ENCODE measurements at regions not wholly inside any gene's neighbourhood (a gene's known extent, or its start where the extent isn't known, plus 50 kb on each side); places are given as distances from the start of the nearest gene placed in this dataset.
"Not testable (repeated sequence)": the region's sequence is repeated elsewhere in the genome, so short reads cannot be mapped to it uniquely, and the experiment has no call there.

- peak overlapping the region; percentile 6 for H2AFZ ChIP-seq
- no peaks in the 10 kb centered on the region for H3K9me2 ChIP-seq (replicated peaks; ENCODE audit: insufficient read depth)
- 65% methylated on average over 3 of the region's 3 CpGs for WGBS (ENCODE audit: low lambda C conversion rate, missing lambda C conversion rate)
- no peaks in the 10 kb centered on the region for H4K20me1 ChIP-seq (ENCODE audit: insufficient read depth, poor library complexity, severe bottlenecking)
- H3K4me1 ChIP-seq (ENCODE audit: insufficient read depth): peaks cover 40% of the 10 kb centered on the region
- H3K27ac ChIP-seq: peak overlapping the region; percentile 73
- H3K4me2 ChIP-seq: peak overlapping the region; percentile 44
- no peaks in the 10 kb centered on the region for H3K27me3 ChIP-seq
- H3K36me3 ChIP-seq (replicated peaks; ENCODE audit: insufficient read depth, low read depth): no peaks in the 10 kb centered on the region
- no peaks in the 10 kb centered on the region for H3K9me3 ChIP-seq (ENCODE audit: low read depth)
- no peak for DNase-seq (ENCODE audit: low spot score)
- H3K4me3 ChIP-seq: no peak overlapping the region
- TF ChIP-seq EZH2 (IDR thresholded peaks at IDR 0.05; ENCODE audit: borderline replicate concordance) (no peak), EZH2phosphoT487 (IDR thresholded peaks at IDR 0.05; ENCODE audit: low read depth, severe bottlenecking, unreplicated experiment) (no peak), CTCF (IDR thresholded peaks at IDR 0.05; ENCODE audit: poor library complexity) (no peak)
- no peaks in the 10 kb centered on the region for H3K79me2 ChIP-seq
Observed at GRCh38 chr3:150324245-150324644, 83.9 kb upstream of the TSC22D2 start.

- Histone ChIP-seq H3K79me2 (no peaks in the 10 kb centered on the region), H3K9me3 (ENCODE audit: low read depth) (no peaks in the 10 kb centered on the region), H3K36me3 (replicated peaks; ENCODE audit: insufficient read depth, low read depth) (no peaks in the 10 kb centered on the region), H3K4me1 (ENCODE audit: insufficient read depth) (peaks cover 40% of the 10 kb centered on the region), H3K27me3 (no peaks in the 10 kb centered on the region), H3K4me3 (no peak overlapping the region), H2AFZ (peak overlapping the region; percentile 6), H3K9me2 (replicated peaks; ENCODE audit: insufficient read depth) (no peaks in the 10 kb centered on the region), H4K20me1 (ENCODE audit: insufficient read depth, poor library complexity, severe bottlenecking) (no peaks in the 10 kb centered on the region), H3K27ac (peak overlapping the region; percentile 73), H3K4me2 (peak overlapping the region; percentile 34)
- 58% methylated on average over 1 of the region's 1 CpG for WGBS (ENCODE audit: low lambda C conversion rate, missing lambda C conversion rate)
- TF ChIP-seq EZH2 (IDR thresholded peaks at IDR 0.05; ENCODE audit: borderline replicate concordance): no peak
- TF ChIP-seq EZH2phosphoT487 (IDR thresholded peaks at IDR 0.05; ENCODE audit: low read depth, severe bottlenecking, unreplicated experiment): no peak
- DNase-seq (ENCODE audit: low spot score): no peak
Observed at GRCh38 chr3:150323770-150324169, 84.3 kb upstream of the TSC22D2 start.

GRCh38 chr3:150323091-150323490 lies 85.0 kb upstream of the TSC22D2 start:
- peaks cover 33% of the 10 kb centered on the region for H3K4me1 ChIP-seq (ENCODE audit: insufficient read depth)
- 94% methylated on average over 6 of the region's 23 CpGs for WGBS (ENCODE audit: low lambda C conversion rate, missing lambda C conversion rate)
- H2AFZ ChIP-seq; H3K9me2 ChIP-seq (replicated peaks; ENCODE audit: insufficient read depth); H4K20me1 ChIP-seq (ENCODE audit: insufficient read depth, poor library complexity, severe bottlenecking); H3K36me3 ChIP-seq (replicated peaks; ENCODE audit: insufficient read depth, low read depth); H3K9me3 ChIP-seq (ENCODE audit: low read depth); H3K79me2 ChIP-seq; H3K27me3 ChIP-seq; H3K4me2 ChIP-seq; H3K27ac ChIP-seq; DNase-seq (ENCODE audit: low spot score); H3K4me3 ChIP-seq: not testable (repeated sequence)

DNA sequence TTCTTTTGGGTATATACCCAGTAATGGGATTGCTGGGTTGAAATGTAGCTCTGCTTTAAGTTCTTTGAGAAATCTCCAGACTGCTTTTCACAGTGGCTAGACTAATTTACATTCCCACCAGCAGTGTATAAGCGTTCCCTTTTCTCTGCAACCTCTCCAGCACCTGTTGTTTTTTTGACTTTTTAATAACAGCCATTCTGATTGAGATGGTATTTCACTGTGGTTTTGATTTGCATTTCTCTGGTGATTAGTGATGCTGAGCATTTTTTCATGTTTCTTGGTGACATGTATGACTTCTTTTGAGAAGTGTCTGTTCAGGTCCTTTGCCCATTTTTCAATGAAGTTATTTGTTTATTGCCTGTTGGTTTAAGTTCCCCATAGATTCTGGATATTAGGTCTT lies 87.1 kb upstream of the TSC22D2 start:
- not testable (repeated sequence) for H3K4me2 ChIP-seq; H3K79me2 ChIP-seq; H4K20me1 ChIP-seq (ENCODE audit: insufficient read depth, poor library complexity, severe bottlenecking); H3K36me3 ChIP-seq (replicated peaks; ENCODE audit: insufficient read depth, low read depth); H3K4me3 ChIP-seq; DNase-seq (ENCODE audit: low spot score); H2AFZ ChIP-seq; H3K9me2 ChIP-seq (replicated peaks; ENCODE audit: insufficient read depth); H3K27ac ChIP-seq; H3K9me3 ChIP-seq (ENCODE audit: low read depth); H3K27me3 ChIP-seq
- peaks cover 29% of the 10 kb centered on the region for H3K4me1 ChIP-seq (ENCODE audit: insufficient read depth)
- 0% methylated on average over 1 of the region's 1 CpG for WGBS (ENCODE audit: low lambda C conversion rate, missing lambda C conversion rate)

DNA sequence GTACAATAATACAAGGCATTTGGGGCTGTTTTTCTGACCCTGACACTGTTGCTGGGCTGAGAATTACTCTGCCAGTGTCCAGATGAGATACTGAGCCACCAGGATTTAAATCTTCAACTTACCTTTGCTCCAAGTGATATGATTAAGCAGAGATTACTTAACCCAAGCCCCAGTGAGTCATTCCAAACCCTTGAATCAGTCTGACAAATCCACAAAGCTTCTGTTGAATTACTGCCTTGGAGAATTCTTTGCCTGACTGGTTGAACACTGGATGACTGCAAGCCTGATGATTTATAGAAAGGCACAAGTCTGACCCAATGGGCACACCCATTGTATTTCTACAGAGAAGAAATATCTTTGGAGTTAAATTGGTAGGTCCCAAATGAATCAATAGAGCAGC lies 88.2 kb upstream of the TSC22D2 start:
- Histone ChIP-seq H3K9me3 (ENCODE audit: low read depth) (no peaks in the 10 kb centered on the region), H3K27ac (peak overlapping the region; percentile 32), H3K4me1 (ENCODE audit: insufficient read depth) (peaks cover 22% of the 10 kb centered on the region), H3K36me3 (replicated peaks; ENCODE audit: insufficient read depth, low read depth) (no peaks in the 10 kb centered on the region), H4K20me1 (ENCODE audit: insufficient read depth, poor library complexity, severe bottlenecking) (no peaks in the 10 kb centered on the region), H3K4me3 (no peak overlapping the region), H3K4me2 (no peak overlapping the region), H2AFZ (no peak overlapping the region), H3K9me2 (replicated peaks; ENCODE audit: insufficient read depth) (no peaks in the 10 kb centered on the region), H3K79me2 (no peaks in the 10 kb centered on the region), H3K27me3 (no peaks in the 10 kb centered on the region)
- TF ChIP-seq EZH2phosphoT487 (IDR thresholded peaks at IDR 0.05; ENCODE audit: low read depth, severe bottlenecking, unreplicated experiment): no peak
- TF ChIP-seq EZH2 (IDR thresholded peaks at IDR 0.05; ENCODE audit: borderline replicate concordance): no peak
- no peak for TF ChIP-seq CTCF (IDR thresholded peaks at IDR 0.05; ENCODE audit: poor library complexity)
- peak; percentile 81 for DNase-seq (ENCODE audit: low spot score)

Measured in hepatocyte (in vitro differentiated cells).